Calu3 (cell line): ENCODE measurements at regions not wholly inside any gene's neighbourhood (a gene's known extent, or its start where the extent isn't known, plus 50 kb on each side); places are given as distances from the start of the nearest gene placed in this dataset.

Experiments
- BruUV-seq: library from RNA; stranded (reverse); fragments of 400-500 nt; replicated peaks from 2 replicates; lab custom pipeline; 2021; lab: Mats Ljungman, UMichigan
- CTCF ChIA-PET: fragments of 300-600 bp; sonication (Branson Sonifier 250); formaldehyde crosslinking; loops from one replicate; lab custom pipeline; 2022; ENCODE audit warnings: antibody characterized with exemption; lab: Charles Lee
- DNase-seq: peaks from one replicate; pipeline ENCODE4 v3.0.0; 2022
- H3K27ac Mint-ChIP-seq: one replicate; pipeline ENCODE4 v1.8.0; 2022; ENCODE audit warnings: mixed read lengths; ENCODE audit not compliant: unreplicated experiment
- H3K27me3 Mint-ChIP-seq: one replicate; pipeline ENCODE4 v1.8.0; 2022; ENCODE audit warnings: mixed read lengths; ENCODE audit not compliant: unreplicated experiment
- H3K36me3 Mint-ChIP-seq: one replicate; pipeline ENCODE4 v1.8.0; 2022; ENCODE audit warnings: mild to moderate bottlenecking, moderate library complexity, mixed read lengths; ENCODE audit not compliant: insufficient read depth, unreplicated experiment
- H3K4me1 Mint-ChIP-seq: one replicate; pipeline ENCODE4 v1.8.0; 2022; ENCODE audit warnings: mild to moderate bottlenecking, low read depth, mixed read lengths; ENCODE audit not compliant: unreplicated experiment
- H3K4me3 Mint-ChIP-seq: one replicate; pipeline ENCODE4 v1.8.0; 2022; ENCODE audit warnings: mild to moderate bottlenecking, low read depth, moderate library complexity, mixed read lengths; ENCODE audit not compliant: unreplicated experiment
- H3K9me3 Mint-ChIP-seq: one replicate; pipeline ENCODE4 v1.8.0; 2022; ENCODE audit warnings: low read depth, mixed read lengths; ENCODE audit not compliant: unreplicated experiment
- intact Hi-C: fragments of 100-400 bp; cut with micrococcal nuclease; formaldehyde crosslinking; loops from one replicate; pipeline ENCODE4 v1.10.0; 2022; ENCODE audit not compliant: unreplicated experiment
- TF ChIP-seq, protein P1 (sequence below): fragments of 200-600 bp; IDR thresholded peaks from one replicate; pipeline ENCODE4 v1.8.0; 2022; ENCODE audit warnings: antibody characterized with exemption; ENCODE audit not compliant: unreplicated experiment

DNA sequence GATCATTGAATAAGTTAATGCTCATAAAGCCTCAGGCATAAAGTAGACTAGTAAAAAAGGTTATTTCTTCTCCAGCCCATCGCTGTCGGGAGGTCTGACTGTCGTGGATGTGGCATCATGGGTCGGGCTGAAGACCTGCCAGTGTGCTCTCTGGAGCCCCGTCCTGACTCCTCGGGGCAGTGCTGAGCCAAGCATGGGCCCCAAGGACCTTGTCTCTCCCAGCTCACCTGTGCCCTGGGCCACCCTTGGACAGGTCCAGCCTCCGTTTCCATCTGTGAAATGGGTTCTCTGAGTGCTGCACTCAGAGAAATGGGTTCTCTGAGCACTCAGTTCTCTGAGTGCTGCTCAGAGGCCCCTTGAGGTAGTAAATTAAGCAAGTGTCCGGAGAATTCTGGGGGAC is 269.0 kb downstream of the GADD45G start:
- Mint-ChIP-seq H3K9me3 (no peaks in the 10 kb centered on the region), H3K4me1 (no peaks in the 10 kb centered on the region), H3K36me3 (no peaks in the 10 kb centered on the region), H3K27ac (no peak overlapping the region), H3K27me3 (peaks cover 72% of the 10 kb centered on the region), H3K4me3 (no peak overlapping the region)
- CTCF ChIA-PET = no interaction called here
- no peak for DNase-seq
- TF ChIP-seq, protein P1, sequence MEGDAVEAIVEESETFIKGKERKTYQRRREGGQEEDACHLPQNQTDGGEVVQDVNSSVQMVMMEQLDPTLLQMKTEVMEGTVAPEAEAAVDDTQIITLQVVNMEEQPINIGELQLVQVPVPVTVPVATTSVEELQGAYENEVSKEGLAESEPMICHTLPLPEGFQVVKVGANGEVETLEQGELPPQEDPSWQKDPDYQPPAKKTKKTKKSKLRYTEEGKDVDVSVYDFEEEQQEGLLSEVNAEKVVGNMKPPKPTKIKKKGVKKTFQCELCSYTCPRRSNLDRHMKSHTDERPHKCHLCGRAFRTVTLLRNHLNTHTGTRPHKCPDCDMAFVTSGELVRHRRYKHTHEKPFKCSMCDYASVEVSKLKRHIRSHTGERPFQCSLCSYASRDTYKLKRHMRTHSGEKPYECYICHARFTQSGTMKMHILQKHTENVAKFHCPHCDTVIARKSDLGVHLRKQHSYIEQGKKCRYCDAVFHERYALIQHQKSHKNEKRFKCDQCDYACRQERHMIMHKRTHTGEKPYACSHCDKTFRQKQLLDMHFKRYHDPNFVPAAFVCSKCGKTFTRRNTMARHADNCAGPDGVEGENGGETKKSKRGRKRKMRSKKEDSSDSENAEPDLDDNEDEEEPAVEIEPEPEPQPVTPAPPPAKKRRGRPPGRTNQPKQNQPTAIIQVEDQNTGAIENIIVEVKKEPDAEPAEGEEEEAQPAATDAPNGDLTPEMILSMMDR = no peak
- no TSS peak for BruUV-seq
- intact Hi-C loops = no loop called here

GRCh38 chr9:89874351-89875321 is 269.8 kb downstream of the GADD45G start:
- intact Hi-C loops = no loop called here
- Mint-ChIP-seq H3K4me3 (no peak overlapping the region), H3K27ac (no peak overlapping the region), H3K9me3 (no peaks in the 10 kb centered on the region), H3K4me1 (no peaks in the 10 kb centered on the region), H3K27me3 (peaks cover 68% of the 10 kb centered on the region), H3K36me3 (no peaks in the 10 kb centered on the region)
- DNase-seq = no peak
- CTCF ChIA-PET = no interaction called here
- BruUV-seq = no TSS peak
- TF ChIP-seq, protein P1 = no peak

DNA sequence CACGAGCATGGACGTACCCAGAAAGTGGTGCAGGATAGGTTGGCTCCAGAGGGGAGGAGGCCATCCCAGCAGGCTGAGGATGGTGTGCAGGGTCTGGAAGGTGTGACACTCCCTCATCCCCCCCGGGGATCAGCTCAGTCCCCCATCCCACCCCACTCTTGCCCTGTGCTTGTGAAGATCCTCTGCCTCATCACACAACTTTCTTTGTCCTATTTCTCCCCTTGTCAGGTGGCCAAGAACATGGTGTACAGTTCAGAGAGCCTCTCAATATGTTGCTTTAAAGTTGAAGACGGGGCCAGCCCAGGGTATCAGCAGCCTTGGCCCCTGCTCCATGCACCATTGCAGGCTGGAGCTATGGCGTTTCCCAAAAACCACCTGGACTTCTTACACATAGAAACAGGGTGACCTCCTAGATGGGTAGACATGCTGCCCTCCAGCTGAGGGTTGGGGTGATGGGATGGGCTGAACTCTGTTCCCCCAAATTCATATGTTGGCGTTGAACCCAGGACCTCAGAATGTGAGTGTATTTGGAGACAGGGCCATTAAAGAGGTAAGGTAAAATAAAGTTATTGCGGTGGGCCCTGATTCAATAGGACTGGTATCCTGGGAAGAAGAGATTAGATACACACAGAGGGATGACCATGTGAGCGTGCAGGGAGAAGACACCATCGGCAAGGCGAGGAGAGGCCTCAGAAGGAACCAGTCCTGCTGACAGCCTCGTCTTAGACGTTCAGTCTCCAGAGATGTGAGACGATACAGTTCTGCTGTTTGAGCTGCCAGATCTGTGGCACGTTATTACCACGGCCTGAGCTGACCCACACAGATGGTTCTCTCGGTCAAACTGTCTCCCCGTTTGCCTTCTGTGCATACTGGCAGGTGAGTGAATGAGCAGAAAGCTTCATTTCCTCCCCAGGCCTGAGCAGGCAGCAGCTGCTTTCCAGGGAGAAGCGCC is 272.5 kb downstream of the GADD45G start:
- CTCF ChIA-PET = no interaction called here
- no peaks in the 10 kb centered on the region for H3K36me3 Mint-ChIP-seq
- DNase-seq = no peak
- intact Hi-C loops = no loop called here
- H3K9me3 Mint-ChIP-seq = no peaks in the 10 kb centered on the region
- no TSS peak for BruUV-seq
- no peak overlapping the region for H3K27ac Mint-ChIP-seq
- TF ChIP-seq, protein P1 = no peak
- no peaks in the 10 kb centered on the region for H3K4me1 Mint-ChIP-seq
- H3K27me3 Mint-ChIP-seq = peaks cover 48% of the 10 kb centered on the region
- H3K4me3 Mint-ChIP-seq = no peak overlapping the region

GRCh38 chr9:89878003-89878411 is 273.2 kb downstream of the GADD45G start:
- no TSS peak for BruUV-seq
- peaks cover 48% of the 10 kb centered on the region for H3K27me3 Mint-ChIP-seq
- CTCF ChIA-PET = no interaction called here

More at GRCh38 chr9:89878003-89878411, 273.2 kb downstream of the GADD45G start:
- no peaks in the 10 kb centered on the region for H3K9me3 Mint-ChIP-seq
- intact Hi-C loops = no loop called here
- DNase-seq = no peak
- H3K4me3 Mint-ChIP-seq = no peak overlapping the region
- no peaks in the 10 kb centered on the region for H3K4me1 Mint-ChIP-seq
- H3K27ac Mint-ChIP-seq = no peak overlapping the region
- TF ChIP-seq, protein P1 = no peak
- H3K36me3 Mint-ChIP-seq = no peaks in the 10 kb centered on the region
